K562 (cell line): ENCODE measurements at regions not wholly inside any gene's neighbourhood (a gene's known extent, or its start where the extent isn't known, plus 50 kb on each side); places are given as distances from the start of the nearest gene placed in this dataset.
A peak's percentile ranks its signal among the peaks of the same experiment; 100 is the strongest.

ENCODE experiments used
- AFF4 ChIP-seq: sonication (generic); formaldehyde crosslinking; IDR thresholded peaks from 2 replicates; pipeline ENCODE4 v1.8.0; 2023; ENCODE audit warnings: mild to moderate bottlenecking, missing genetic modification reagents
- CEBPB ChIP-seq: fragments of 450-650 bp; IDR thresholded peaks from 2 replicates; pipeline ENCODE4 v1.6.1; 2016; ENCODE audit warnings: missing genetic modification characterization, missing compliant biosample characterization
- CTCF ChIP-seq, 3 experiments: IDR thresholded peaks in 2 of 3; conservative IDR thresholded peaks in 1 of 3; 2 replicates each; pipeline ENCODE4 v1.5.1; 2011 to 2012; ENCODE audit warnings: low read length in 3 of 3, mild to moderate bottlenecking in 3 of 3, control low read depth in 2 of 3, improper control_type of control experiment in 1 of 3, inconsistent platforms in 1 of 3, low read depth in 1 of 3, mixed read lengths in 1 of 3, moderate library complexity in 1 of 3; ENCODE audit not compliant: insufficient read depth in 2 of 3
- ELK3 ChIP-seq: fragments of 450-650 bp; formaldehyde crosslinking; IDR thresholded peaks from 2 replicates; pipeline ENCODE4 v1.4.0; 2020; ENCODE audit warnings: mild to moderate bottlenecking
- HMG20B ChIP-seq: fragments of 250-450 bp; sonication (Bioruptor Pico); IDR thresholded peaks from 2 replicates; pipeline ENCODE4 v1.5.0; 2021; ENCODE audit warnings: mild to moderate bottlenecking
- IRF2 ChIP-seq: sonication (generic); formaldehyde crosslinking; IDR thresholded peaks from 2 replicates; pipeline ENCODE4 v1.8.1; 2022; ENCODE audit warnings: mild to moderate bottlenecking, missing genetic modification reagents
- KAT8 ChIP-seq: fragments of 450-650 bp; IDR thresholded peaks from 2 replicates; pipeline ENCODE4 v1.6.1; 2016; ENCODE audit warnings: low read depth, mild to moderate bottlenecking
- KDM4B ChIP-seq, 2 experiments: fragments of 450-650 bp in 1 of 2; sonication (generic) in 1 of 2; IDR thresholded peaks; 2 replicates each; pipeline ENCODE4 v1.6.1; 2016 to 2017; ENCODE audit warnings: borderline replicate concordance in 2 of 2, antibody characterized with exemption in 1 of 2, low read depth in 1 of 2, mild to moderate bottlenecking in 1 of 2
- MYNN ChIP-seq, 2 experiments: sonication (generic); formaldehyde crosslinking in 1 of 2; IDR thresholded peaks; 2 replicates each; pipeline versions ENCODE4 v1.5.0 to v1.6.1; 2016 to 2020; ENCODE audit warnings: antibody characterized with exemption in 1 of 2, missing genetic modification reagents in 1 of 2
- SNIP1 ChIP-seq: fragments of 450-650 bp; IDR thresholded peaks from 2 replicates; pipeline ENCODE4 v1.7.1; 2017; ENCODE audit warnings: low read depth, mild to moderate bottlenecking
- XRCC4 ChIP-seq: IDR thresholded peaks from one replicate; pipeline ENCODE4 v1.6.1; 2011; ENCODE audit not compliant: insufficient read depth, insufficient read length; ENCODE audit errors: extremely low read depth
- TF ChIP-seq, protein P1 (sequence below): fragments of 250-450 bp; sonication (Bioruptor Pico); IDR thresholded peaks from 2 replicates; pipeline ENCODE4 v1.4.0; 2020; ENCODE audit warnings: borderline replicate concordance
- TF ChIP-seq, protein P2 (sequence below): sonication (generic); formaldehyde crosslinking; IDR thresholded peaks from 2 replicates; pipeline ENCODE4 v1.8.1; 2023; ENCODE audit warnings: mild to moderate bottlenecking, missing genetic modification reagents

DNA sequence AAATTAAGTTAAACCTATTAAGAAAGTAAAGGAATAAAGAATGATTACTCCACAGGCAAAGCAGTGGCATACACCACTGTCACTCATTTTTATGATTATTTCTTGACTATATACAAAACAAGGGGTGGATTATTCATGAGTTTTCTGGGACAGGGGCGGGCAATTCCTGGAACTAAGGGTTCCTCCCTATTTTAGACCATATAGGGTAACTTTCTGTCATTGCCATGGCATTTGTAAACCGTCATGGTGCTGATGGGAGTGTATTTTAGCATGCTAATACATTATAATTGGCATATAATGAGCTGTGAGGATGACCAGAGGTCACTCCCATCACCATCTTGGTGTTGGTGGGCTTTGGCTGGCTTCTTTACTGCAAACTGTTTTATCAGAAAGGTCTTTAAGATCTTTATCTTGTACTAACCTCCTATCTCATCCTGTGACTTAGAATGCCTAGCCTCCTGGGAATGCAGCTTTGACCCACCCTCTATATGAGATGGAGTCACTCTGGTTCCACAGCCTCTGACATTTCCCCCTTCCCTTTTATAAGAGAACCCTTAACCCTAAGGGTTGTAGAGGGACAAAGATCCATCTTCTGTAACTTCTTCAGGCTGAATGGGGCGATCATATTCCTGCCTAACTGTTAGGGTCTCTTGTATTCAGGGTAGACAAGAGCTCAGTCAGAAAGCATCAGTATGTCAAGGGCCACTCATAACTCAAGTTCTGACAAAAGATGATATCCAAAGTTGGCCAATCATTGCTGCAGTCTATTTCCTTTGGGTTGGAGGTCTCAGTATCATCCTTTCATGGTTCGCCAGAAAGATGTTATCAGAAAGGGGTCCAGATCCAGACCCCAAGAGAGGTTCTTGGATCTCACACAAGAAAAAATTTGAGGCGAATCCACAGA is 79.5 kb upstream of the LIPC start (continued):
- no peak for TF ChIP-seq AFF4
- no peak for TF ChIP-seq XRCC4
- TF ChIP-seq MYNN (IDR thresholded peaks at IDR 0.05), result no peak
- no peak for TF ChIP-seq MYNN (CRISPR knock-in tag; IDR thresholded peaks at IDR 0.05)
- TF ChIP-seq HMG20B (CRISPR knock-in tag), result 0 out of 2 replicates have a peak, but pooled peaks have one; percentile 29
- TF ChIP-seq, protein P1, sequence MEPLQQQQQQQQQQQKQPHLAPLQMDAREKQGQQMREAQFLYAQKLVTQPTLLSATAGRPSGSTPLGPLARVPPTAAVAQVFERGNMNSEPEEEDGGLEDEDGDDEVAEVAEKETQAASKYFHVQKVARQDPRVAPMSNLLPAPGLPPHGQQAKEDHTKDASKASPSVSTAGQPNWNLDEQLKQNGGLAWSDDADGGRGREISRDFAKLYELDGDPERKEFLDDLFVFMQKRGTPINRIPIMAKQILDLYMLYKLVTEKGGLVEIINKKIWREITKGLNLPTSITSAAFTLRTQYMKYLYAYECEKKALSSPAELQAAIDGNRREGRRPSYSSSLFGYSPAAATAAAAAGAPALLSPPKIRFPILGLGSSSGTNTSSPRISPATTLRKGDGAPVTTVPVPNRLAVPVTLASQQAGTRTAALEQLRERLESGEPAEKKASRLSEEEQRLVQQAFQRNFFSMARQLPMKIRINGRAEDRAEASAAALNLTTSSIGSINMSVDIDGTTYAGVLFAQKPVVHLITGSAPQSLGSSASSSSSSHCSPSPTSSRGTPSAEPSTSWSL, result peak; percentile 97
- TF ChIP-seq CTCF (IDR thresholded peaks at IDR 0.05 in 2 of 3, conservative IDR thresholded peaks at IDR 0.05 in 1 of 3; ENCODE audit: insufficient read depth in 2 of 3, low read depth in 1 of 3, low read length in 3 of 3), result no peak
- TF ChIP-seq, protein P2, sequence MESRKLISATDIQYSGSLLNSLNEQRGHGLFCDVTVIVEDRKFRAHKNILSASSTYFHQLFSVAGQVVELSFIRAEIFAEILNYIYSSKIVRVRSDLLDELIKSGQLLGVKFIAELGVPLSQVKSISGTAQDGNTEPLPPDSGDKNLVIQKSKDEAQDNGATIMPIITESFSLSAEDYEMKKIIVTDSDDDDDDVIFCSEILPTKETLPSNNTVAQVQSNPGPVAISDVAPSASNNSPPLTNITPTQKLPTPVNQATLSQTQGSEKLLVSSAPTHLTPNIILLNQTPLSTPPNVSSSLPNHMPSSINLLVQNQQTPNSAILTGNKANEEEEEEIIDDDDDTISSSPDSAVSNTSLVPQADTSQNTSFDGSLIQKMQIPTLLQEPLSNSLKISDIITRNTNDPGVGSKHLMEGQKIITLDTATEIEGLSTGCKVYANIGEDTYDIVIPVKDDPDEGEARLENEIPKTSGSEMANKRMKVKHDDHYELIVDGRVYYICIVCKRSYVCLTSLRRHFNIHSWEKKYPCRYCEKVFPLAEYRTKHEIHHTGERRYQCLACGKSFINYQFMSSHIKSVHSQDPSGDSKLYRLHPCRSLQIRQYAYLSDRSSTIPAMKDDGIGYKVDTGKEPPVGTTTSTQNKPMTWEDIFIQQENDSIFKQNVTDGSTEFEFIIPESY (CRISPR knock-in tag), result no peak
- TF ChIP-seq IRF2, result no peak
- no peak for TF ChIP-seq KAT8
- TF ChIP-seq SNIP1, result no peak
- TF ChIP-seq KDM4B (IDR thresholded peaks at IDR 0.05; ENCODE audit: borderline replicate concordance in 2 of 2, low read depth in 1 of 2), result no peak
- no peak for TF ChIP-seq CEBPB (tag)
- TF ChIP-seq ELK3 (CRISPR knock-in tag), result peak; percentile 62; the same call in 1 of the 2 replicates
